Frontal cortex (tissue), 3 donors: ENCODE measurements at regions not wholly inside any gene's neighbourhood (a gene's known extent, or its start where the extent isn't known, plus 50 kb on each side); places are given as distances from the start of the nearest gene placed in this dataset.

ENCODE experiments used
- DNase-seq, 2 donors: peaks; one replicate each; pipeline ENCODE4 v3.0.0; 2012; ENCODE audit warnings: low spot score in 2 of 2
- FAIRE-seq: peaks from 2 replicates; lab custom pipeline; 2012; peaks lifted over from hg19 to GRCh38; lab: Jason Lieb, UNC
- donor health status: control.
- donor health status: control.
- donor health status: control.

- DNase-seq: no peak
- no peak for FAIRE-seq
These were observed 157.7 kb upstream of the EEPD1 start for GRCh38 chr7:35995334-35995733.

DNA sequence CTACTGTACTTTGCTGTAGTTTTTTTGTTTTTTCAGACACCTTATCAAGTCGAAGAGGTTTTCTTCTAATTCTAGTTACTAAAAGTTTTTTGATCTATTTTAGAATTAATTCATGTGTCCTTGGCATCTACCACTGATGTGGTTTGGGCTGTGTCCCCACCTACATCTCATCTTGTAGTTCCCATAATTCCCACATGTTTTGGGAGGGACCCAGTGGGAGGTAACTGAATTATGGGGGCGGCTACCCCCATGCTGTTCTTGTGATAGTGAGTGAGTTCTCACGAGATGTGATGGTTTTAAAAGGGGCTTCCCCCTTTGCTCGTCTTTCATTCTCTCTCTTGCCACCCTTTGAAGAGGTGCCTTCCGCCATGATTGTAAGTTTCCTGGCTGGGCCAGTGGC is 154.6 kb upstream of the EEPD1 start:
- DNase-seq (no peak), FAIRE-seq (no peak)

DNA sequence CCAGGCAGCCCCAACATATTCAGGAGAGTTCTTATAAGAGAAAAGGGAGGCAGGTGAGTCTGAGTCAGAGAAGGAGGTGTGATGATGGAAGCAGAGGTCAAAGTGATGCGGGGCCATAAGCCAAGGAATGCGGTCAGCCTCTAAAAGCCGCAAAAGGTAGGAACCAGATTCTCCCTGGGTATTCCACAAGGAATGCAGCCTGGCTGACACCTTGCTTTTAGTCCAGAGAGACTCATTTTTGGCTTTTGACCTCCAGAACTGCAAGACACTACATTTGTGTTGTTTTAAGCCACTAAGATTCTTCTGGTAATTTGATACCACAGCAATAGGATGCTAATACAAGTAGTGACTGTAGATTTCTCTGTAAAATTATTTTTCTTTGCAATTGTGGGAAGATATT is 151.5 kb upstream of the EEPD1 start:
- DNase-seq (no peak), FAIRE-seq (no peak)

DNA sequence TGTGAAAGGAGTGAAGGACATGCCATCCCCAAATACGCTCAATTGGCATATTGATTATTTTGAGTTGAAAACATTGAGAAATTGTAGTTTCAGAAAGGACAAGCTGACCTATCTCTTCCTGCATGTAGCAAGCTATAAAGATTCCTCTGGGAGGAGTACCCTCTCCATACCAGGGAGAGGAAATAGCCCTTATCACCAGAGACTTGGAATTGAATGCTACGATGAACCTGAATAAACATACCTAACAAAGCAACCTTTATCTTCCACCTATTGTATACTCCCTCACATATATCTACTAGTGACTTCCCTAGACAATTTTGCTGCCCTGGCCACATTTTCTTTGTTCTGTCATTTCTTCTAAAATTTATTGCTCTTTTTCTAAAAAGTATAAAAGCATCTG is 150.2 kb upstream of the EEPD1 start:
- FAIRE-seq: no peak

DNA sequence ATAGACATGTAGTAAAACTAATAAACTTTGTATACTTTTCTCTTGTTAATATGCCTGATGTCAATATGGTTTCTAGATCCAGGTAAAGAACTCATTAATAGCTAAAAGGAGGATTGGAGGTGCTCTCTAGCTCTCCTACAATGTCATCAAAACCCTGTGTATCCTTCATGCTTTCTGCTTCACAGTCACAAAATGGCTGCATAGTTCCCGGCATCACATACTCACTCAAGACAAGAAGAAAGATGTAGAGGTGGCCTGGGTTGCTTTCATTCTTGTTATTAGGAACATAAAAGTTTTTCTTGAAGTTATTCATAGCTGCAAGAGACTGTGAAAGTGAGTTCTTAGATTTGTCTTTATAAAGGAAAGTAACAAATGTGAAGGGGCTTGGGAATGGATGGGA is 149.7 kb upstream of the EEPD1 start:
- DNase-seq (no peak), FAIRE-seq (no peak)

More for the DNA sequence above, 150.2 kb upstream of the EEPD1 start:
- DNase-seq: no peak

- DNase-seq (no peak), FAIRE-seq (no peak)
These were observed 147.8 kb upstream of the EEPD1 start for GRCh38 chr7:36005293-36005692.

GRCh38 chr7:36005876-36006275 is 147.2 kb upstream of the EEPD1 start:
- no peak for FAIRE-seq

DNA sequence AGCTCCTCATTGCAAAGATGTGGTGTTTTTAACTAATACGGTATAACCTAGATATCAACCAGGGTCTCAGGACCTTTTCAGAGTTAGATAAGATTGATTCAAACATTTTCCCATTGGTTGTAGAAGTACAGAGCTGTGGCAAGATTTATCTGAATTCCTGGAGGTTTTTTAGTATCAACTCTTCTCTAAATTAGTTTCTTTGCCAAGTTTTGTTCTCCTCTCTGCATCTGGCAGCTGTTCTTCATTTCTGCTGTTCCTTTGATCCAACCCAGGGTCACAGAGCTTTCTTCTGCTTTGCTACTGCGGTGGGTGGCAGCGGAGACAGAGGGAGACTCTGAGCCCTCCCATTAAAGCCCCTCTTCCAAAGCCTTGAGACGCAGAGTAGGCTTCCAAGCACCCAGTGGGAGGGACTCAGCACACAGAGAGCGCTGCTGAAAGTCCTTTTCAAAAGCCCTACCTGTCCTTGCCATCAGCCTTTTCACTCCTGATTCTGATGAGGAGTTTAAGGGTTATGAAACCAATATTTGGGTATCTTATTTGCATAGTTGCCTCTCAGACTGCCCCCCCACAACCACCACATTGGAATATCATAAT is 146.3 kb upstream of the EEPD1 start:
- DNase-seq (no peak), FAIRE-seq (no peak)

More at GRCh38 chr7:36005876-36006275, 147.2 kb upstream of the EEPD1 start:
- no peak for DNase-seq

DNA sequence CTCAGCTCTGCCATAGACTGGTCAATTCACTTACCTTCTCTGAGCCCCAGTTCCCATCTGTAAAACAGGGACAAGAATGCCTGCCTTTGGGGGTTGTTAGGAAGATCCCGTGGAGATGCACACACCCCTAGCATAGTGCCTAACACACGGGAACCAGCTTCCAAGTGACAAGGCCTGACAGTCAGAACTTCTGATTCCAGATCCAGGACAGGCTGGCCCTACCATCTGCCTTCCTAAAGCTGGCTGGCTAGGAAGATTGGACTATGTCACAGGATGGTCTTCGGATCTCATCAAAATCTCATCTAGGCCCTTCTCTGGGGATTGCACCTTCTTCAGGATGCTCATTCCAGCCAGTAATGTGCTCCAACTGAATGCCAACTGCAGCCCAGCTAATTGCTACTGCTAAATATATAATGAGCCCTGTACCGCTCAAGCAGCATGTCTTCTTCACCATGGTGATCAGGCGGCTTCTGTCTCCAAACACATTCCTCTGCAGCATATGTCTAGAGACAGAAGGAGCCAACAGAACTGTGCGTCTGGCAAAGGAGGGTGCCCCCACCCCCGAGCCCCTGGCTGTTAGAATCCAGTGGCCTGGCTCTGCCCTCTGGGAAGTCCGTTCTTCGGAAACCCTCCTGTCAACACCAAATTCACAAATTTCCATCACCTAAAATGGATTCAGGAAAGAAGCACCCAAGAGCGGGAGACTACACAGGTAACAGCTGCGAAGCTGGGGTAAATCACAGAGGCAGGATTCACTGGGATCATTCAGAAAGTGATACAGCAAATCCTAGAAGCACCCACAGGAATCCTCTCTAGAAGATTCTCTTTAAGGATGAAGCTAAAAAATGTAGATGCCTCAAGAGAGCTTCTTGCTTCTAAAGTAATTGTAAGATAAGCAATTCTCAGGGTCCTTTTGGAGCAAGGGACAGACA is 142.1 kb upstream of the EEPD1 start:
- no peak for FAIRE-seq
- no peak for DNase-seq

DNA sequence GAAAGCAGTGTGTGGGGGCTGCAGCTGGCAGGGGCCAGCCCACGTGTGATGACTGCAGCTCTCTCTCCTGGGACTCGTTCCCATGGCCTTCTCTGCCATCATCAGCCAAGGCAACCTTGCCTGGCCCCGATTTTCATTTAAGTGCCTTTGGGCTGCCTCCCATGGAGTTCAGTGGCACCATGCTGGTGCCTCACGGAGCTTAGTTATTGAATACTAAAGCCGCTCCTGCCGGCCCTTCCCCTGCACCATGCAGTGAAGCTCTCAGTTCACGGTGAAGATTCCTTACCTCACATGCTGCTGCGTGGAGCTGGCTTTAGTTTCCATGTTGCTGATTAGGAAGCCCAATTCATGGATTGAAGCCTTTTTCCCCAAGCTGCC is 141.5 kb upstream of the EEPD1 start:
- no peak for FAIRE-seq

DNA sequence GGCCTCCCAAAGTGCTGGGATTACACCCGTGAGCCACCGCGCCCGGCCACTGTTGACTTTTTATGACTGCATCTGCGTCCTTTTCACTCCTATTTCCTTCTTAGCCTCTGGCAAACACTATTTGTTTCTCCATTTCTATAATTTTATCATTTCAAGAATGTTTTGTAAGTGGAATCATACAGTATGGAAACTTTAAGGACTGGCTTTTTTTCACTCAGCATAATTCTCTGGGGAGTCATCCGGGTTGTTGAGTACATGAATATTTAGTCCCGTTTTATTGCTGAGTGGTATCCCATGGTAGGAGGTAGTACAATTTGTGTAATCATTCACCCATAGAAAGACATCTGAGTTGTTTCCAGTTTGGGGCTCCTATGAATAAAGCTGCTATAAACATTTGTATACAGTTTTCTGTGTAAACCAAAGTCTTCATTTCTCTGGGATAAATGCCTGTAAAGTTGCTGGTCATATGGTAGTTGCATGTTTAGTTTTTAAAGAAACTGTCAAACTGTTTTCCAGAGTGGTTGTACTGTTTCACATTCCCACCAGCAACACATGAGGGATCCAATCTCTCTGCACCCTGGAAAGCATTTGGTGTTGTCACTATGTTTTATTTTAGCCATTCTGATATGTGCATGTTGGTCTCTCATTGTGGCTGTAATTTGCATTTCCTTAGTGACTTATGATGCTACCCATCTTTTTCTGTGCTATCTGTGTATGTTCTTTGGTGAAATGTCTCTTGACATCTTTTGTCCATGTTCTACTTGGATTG is 139.6 kb upstream of the EEPD1 start:
- no peak for FAIRE-seq
- DNase-seq: no peak

More for the DNA sequence above, 141.5 kb upstream of the EEPD1 start:
- no peak for DNase-seq

GRCh38 chr7:36014961-36015360 is 138.1 kb upstream of the EEPD1 start:
- DNase-seq (no peak), FAIRE-seq (no peak)

DNA sequence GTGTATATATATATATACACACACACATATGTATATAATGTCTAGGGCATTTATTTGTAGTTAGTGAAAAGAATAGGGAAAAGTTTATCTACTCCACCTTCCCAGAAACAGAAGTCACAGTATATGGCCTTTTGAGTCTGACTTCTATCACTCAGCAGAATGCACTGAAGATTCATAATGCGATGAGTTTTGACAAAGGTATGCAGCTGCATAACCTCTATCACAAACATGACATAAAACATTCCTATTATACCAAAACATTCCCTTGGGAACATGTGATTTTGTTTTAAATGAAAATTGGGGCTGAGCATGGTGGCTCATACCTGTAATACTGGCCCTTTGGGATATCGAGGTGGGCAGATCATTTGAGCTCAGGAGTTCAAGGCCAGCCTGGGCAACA is 137.3 kb upstream of the EEPD1 start:
- DNase-seq: no peak
- no peak for FAIRE-seq

- FAIRE-seq (no peak), DNase-seq (no peak)
These were observed 136.4 kb upstream of the EEPD1 start for GRCh38 chr7:36016648-36017047.

DNA sequence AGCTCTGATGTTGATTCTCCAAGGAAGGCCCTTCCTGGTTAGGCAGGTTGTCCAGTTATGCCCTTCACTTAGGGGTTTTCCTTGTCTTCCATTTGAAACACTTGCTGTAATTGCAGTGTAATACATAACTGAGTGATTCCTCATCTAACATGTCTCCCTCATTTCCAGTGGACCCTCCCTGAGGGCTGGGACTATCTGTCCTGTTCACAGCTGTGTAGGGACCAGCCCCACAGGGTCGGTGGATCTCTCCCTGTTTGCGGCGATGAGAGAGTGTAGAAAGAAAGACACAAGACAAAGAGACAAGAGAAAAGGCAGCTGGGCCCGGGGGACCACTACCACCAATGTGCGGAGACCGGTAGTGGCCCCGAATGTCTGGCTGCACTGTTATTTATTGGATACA is 135.9 kb upstream of the EEPD1 start:
- DNase-seq (no peak), FAIRE-seq (no peak)

GRCh38 chr7:36018816-36019484 is 134.1 kb upstream of the EEPD1 start:
- DNase-seq (no peak), FAIRE-seq (no peak)

DNA sequence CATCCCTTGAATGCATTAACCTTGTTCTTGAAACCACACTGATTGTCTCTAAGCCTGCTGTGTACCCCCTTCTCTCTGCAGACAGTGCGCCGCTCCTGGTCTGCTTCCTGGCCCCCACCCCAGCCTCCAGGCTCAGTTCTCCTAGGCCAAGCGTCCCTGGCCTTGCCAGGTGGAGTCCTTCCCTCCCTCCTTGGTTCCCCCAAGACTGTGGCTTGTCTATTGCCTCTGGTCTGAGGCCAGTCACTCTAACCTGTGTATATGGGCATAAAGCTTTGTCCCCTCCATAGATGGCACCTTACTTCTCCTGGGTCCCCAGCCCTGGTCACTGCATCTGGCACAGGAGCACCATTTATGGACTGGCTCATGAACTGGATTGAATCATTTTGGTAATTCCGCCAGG is 133.5 kb upstream of the EEPD1 start:
- DNase-seq (no peak), FAIRE-seq (no peak)

- no peak for FAIRE-seq
- no peak for DNase-seq
These were observed 133.1 kb upstream of the EEPD1 start for GRCh38 chr7:36019980-36020379.

- FAIRE-seq (no peak), DNase-seq (no peak)
These were observed 131.7 kb upstream of the EEPD1 start for GRCh38 chr7:36021367-36021766.

DNA sequence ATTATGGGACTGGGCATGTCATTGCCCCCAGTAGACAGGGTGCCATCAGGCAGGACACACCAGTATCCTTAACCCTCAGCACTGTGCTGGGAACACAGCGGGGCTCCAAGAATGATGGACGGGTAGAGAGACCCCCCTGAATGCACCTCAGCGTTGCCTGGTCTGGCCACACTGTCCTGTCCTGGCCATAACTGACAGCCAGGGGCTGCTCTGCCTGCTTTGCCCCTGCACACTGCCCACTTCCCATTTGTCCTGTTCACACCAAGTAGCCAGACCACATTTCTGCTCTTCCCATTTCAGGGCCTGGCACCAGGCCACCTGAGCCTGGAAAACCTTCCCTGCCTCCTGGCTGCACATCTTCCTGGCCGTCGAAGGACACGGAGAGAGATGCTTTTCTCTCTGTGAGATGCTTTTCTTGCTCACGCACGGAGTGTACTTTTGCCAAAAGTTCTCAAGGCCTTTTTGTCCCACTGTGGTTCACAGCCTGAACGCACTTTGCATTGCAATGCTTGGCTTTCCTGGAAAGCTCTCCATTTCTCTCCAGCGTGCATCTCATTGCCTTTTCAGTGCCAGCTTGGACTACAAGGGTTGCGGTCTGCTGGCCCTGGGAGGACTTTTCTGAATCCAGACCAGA is 131.0 kb upstream of the EEPD1 start:
- DNase-seq (no peak), FAIRE-seq (no peak)
